CD4-positive, alpha-beta T cell (primary cell): ENCODE measurements at regions not wholly inside any gene's neighbourhood (a gene's known extent, or its start where the extent isn't known, plus 50 kb on each side); places are given as distances from the start of the nearest gene placed in this dataset.

Source experiments
- ATAC-seq: fragments of 200-7000 bp; cut with Tn5 transposase; one replicate; pipeline ENCODE4 v1.10.0; 2022; ENCODE audit warnings: mild to moderate bottlenecking; ENCODE audit not compliant: poor library complexity
- CTCF ChIA-PET: fragments of 350-600 bp; sonication (Branson Sonifier 250); formaldehyde crosslinking; loops from one replicate; lab custom pipeline; 2021; ENCODE audit warnings: antibody characterized with exemption, inconsistent platforms; lab: Charles Lee
- POLR2A ChIA-PET: fragments of 350-600 bp; sonication (Branson Sonifier 250); formaldehyde crosslinking; loops from one replicate; lab custom pipeline; 2021; ENCODE audit warnings: antibody characterized with exemption, inconsistent platforms; lab: Charles Lee
- DNase-seq, 14 experiments: peaks; one replicate each; pipeline ENCODE4 v3.0.0-alpha.2; 2013 to 2020; ENCODE audit warnings: mixed read lengths in 2 of 14
- H3K27ac ChIP-seq, 2 donors: one replicate each; pipeline versions ENCODE4 v1.5.1 to v1.7.0; 2013; ENCODE audit warnings: low read length in 2 of 2, low read depth in 1 of 2, mild to moderate bottlenecking in 1 of 2
- H3K27me3 ChIP-seq, 2 experiments: 1 replicate in 1 of 2; 2 replicates in 1 of 2; pipeline versions ENCODE4 v1.6.1 to v1.7.0; 2013; ENCODE audit warnings: low read length in 2 of 2, control low read depth in 1 of 2, mild to moderate bottlenecking in 1 of 2, moderate library complexity in 1 of 2; ENCODE audit not compliant: insufficient read depth in 2 of 2, control insufficient read depth in 1 of 2
- H3K36me3 ChIP-seq: one replicate; pipeline ENCODE4 v1.6.1; 2013; ENCODE audit warnings: low read length, control low read depth; ENCODE audit not compliant: insufficient read depth
- H3K4me1 ChIP-seq: one replicate; pipeline ENCODE4 v1.6.1; 2013; ENCODE audit warnings: low read length, control low read depth; ENCODE audit not compliant: insufficient read depth
- H3K4me3 ChIP-seq: one replicate; pipeline ENCODE4 v1.5.1; 2013; ENCODE audit warnings: mild to moderate bottlenecking, low read length, moderate library complexity
- H3K9me3 ChIP-seq, 2 experiments: 1 replicate in 1 of 2; 2 replicates in 1 of 2; pipeline versions ENCODE4 v1.6.1 to v1.7.0; 2013; ENCODE audit warnings: low read length in 2 of 2, mild to moderate bottlenecking in 2 of 2, control low read depth in 1 of 2, moderate library complexity in 1 of 2; ENCODE audit not compliant: control insufficient read depth in 1 of 2, insufficient read depth in 1 of 2
- H3K27ac Mint-ChIP-seq: one replicate; pipeline ENCODE4 v1.8.0; 2020; ENCODE audit warnings: mixed read lengths
- H3K27me3 Mint-ChIP-seq: one replicate; pipeline ENCODE4 v1.8.0; 2021; ENCODE audit warnings: mixed read lengths
- H3K36me3 Mint-ChIP-seq: one replicate; pipeline ENCODE4 v1.8.0; 2021; ENCODE audit warnings: low read depth, mixed read lengths
- H3K4me1 Mint-ChIP-seq: one replicate; pipeline ENCODE4 v1.8.0; 2021; ENCODE audit warnings: low read depth, mixed read lengths
- H3K4me3 Mint-ChIP-seq: one replicate; pipeline ENCODE4 v1.8.0; 2020; ENCODE audit warnings: mild to moderate bottlenecking, mixed read lengths
- H3K9me3 Mint-ChIP-seq: one replicate; pipeline ENCODE4 v1.8.0; 2020; ENCODE audit warnings: mixed read lengths
- CTCF ChIP-seq: fragments of 200-600 bp; IDR thresholded peaks from one replicate; pipeline ENCODE4 v1.8.0; 2022; ENCODE audit warnings: antibody characterized with exemption, mild to moderate bottlenecking
- intact Hi-C, 2 experiments: fragments of 100-400 bp; cut with DNase I in 1 of 2; cut with micrococcal nuclease in 1 of 2; formaldehyde crosslinking; loops; one replicate each; pipeline versions ENCODE4 v1.15.1 to v1.9.0; 2023 to 2025; cut with DNase I, micrococcal nuclease

- no peaks in the 10 kb centered on the region for H3K4me1 ChIP-seq
- H3K27ac ChIP-seq: no peak overlapping the region
- no peaks in the 10 kb centered on the region for H3K27me3 ChIP-seq
- no peak overlapping the region for H3K4me3 ChIP-seq
- peaks cover 5% of the 10 kb centered on the region for H3K27me3 Mint-ChIP-seq
- DNase-seq (no peak), ATAC-seq (no peak)
- TF ChIP-seq CTCF: no peak
- H3K4me3 Mint-ChIP-seq: no peak overlapping the region
- intact Hi-C loops: no loop called here
- peaks cover 2% of the 10 kb centered on the region for H3K9me3 Mint-ChIP-seq
- POLR2A ChIA-PET: no interaction called here
- no peaks in the 10 kb centered on the region for H3K9me3 ChIP-seq
- CTCF ChIA-PET: no interaction called here
- no peaks in the 10 kb centered on the region for H3K36me3 Mint-ChIP-seq
- no peaks in the 10 kb centered on the region for H3K4me1 Mint-ChIP-seq
- H3K27ac Mint-ChIP-seq: no peak overlapping the region
- H3K36me3 ChIP-seq: no peaks in the 10 kb centered on the region
Measured at GRCh38 chr13:109947006-109947405, 160.6 kb upstream of the IRS2 start.

DNA sequence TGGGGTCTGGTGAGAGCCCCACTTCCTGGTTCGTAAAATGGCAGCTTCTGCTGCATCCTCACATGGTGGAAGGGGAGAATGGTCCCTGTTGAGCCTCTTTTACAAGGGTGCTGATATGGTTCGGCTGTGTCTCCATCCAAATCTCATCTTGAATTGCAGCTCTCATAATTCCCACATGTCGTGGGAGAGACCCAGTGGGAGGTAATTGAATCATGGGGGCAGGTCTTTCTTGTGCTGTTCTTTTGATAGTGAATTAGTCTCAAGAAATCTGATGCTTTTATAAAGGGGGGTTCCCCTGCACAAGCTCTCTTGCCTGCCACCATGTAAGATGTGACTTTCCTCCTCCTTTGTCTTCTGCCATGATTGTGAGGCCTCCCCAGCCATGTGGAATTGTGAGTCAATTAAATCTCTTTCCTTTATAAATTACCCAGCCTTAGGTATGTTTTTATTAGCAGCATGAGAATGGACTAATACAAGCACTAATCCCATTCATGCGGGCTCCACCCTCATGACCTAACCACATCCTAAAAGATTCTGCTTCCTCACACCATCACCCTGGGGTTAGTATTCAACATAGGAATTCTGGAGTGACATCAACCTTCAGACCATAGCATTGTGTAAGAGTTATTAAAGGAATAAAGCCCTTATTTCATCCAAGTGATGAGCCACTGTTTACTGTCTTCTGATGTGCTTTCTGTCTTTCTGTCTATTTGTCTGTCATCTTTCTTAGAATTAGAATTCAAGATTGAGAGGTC is 159.0 kb upstream of the IRS2 start:
- Mint-ChIP-seq H3K4me3 (no peak overlapping the region), H3K36me3 (no peaks in the 10 kb centered on the region), H3K9me3 (peaks cover 2% of the 10 kb centered on the region), H3K4me1 (no peaks in the 10 kb centered on the region), H3K27ac (no peak overlapping the region), H3K27me3 (peaks cover 5% of the 10 kb centered on the region)
- Histone ChIP-seq H3K4me3 (no peak overlapping the region), H3K4me1 (no peaks in the 10 kb centered on the region), H3K27me3 (no peaks in the 10 kb centered on the region), H3K9me3 (no peaks in the 10 kb centered on the region), H3K36me3 (no peaks in the 10 kb centered on the region), H3K27ac (no peak overlapping the region)
- no peak for TF ChIP-seq CTCF
- ATAC-seq (no peak), DNase-seq (no peak)
- intact Hi-C loops: no loop called here
- POLR2A ChIA-PET: no interaction called here
- CTCF ChIA-PET: no interaction called here

- no peak for TF ChIP-seq CTCF
- Mint-ChIP-seq H3K36me3 (no peaks in the 10 kb centered on the region), H3K27ac (no peak overlapping the region), H3K4me1 (no peaks in the 10 kb centered on the region), H3K27me3 (peaks cover 5% of the 10 kb centered on the region), H3K4me3 (no peak overlapping the region), H3K9me3 (peaks cover 2% of the 10 kb centered on the region)
- ChIA-PET CTCF (no interaction called here), POLR2A (no interaction called here)
- H3K27me3 ChIP-seq: no peaks in the 10 kb centered on the region
- H3K9me3 ChIP-seq: no peaks in the 10 kb centered on the region
- ATAC-seq: no peak
- intact Hi-C loops: no loop called here
- no peaks in the 10 kb centered on the region for H3K36me3 ChIP-seq
- H3K27ac ChIP-seq: no peak overlapping the region
- no peaks in the 10 kb centered on the region for H3K4me1 ChIP-seq
- no peak for DNase-seq
- no peak overlapping the region for H3K4me3 ChIP-seq
Measured at GRCh38 chr13:109941951-109942350, 155.6 kb upstream of the IRS2 start.
